Sigmoid colon (tissue), 6 donors: ENCODE measurements at regions not wholly inside any gene's neighbourhood (a gene's known extent, or its start where the extent isn't known, plus 50 kb on each side); places are given as distances from the start of the nearest gene placed in this dataset.
"Not testable (repeated sequence)": the region's sequence is repeated elsewhere in the genome, so short reads cannot be mapped to it uniquely, and the experiment has no call there.

Source experiments
- DNase-seq: peaks from one replicate; pipeline ENCODE4 v3.0.0-alpha.2; 2019
- H3K27ac ChIP-seq, 4 donors: fragments of 200-600 bp; sonication (generic); one replicate each; pipeline ENCODE4 v1.5.1; 2016 to 2019; ENCODE audit warnings: mild to moderate bottlenecking in 1 of 4
- H3K27me3 ChIP-seq, 3 donors: fragments of 200-600 bp; sonication (generic); one replicate each; pipeline ENCODE4 v1.5.1; 2019; ENCODE audit warnings: mild to moderate bottlenecking in 1 of 3
- H3K36me3 ChIP-seq, 4 donors: fragments of 200-600 bp; sonication (generic); one replicate each; pipeline ENCODE4 v1.5.1; 2016 to 2019
- H3K4me1 ChIP-seq, 4 donors: fragments of 200-600 bp; sonication (generic); one replicate each; pipeline ENCODE4 v1.5.1; 2017 to 2019
- H3K4me3 ChIP-seq, 4 donors: fragments of 200-600 bp; sonication (generic); one replicate each; pipeline ENCODE4 v1.5.1; 2017 to 2019; ENCODE audit warnings: mild to moderate bottlenecking in 2 of 4, moderate library complexity in 1 of 4
- H3K9me3 ChIP-seq, 4 donors: fragments of 200-600 bp in 3 of 4; sonication (generic) in 3 of 4; one replicate each; pipeline versions ENCODE4 v1.5.1 to v1.6.1; 2013 to 2019
- EP300 ChIP-seq, 4 donors: sonication (generic); formaldehyde crosslinking; IDR thresholded peaks; one replicate each; pipeline ENCODE4 v1.6.1; 2017; ENCODE audit warnings: antibody characterized with exemption in 4 of 4
- POLR2A ChIP-seq, 2 donors: fragments of 450-650 bp; IDR thresholded peaks; one replicate each; pipeline ENCODE4 v1.6.1; 2016; ENCODE audit warnings: antibody characterized with exemption in 2 of 2, mild to moderate bottlenecking in 2 of 2, moderate library complexity in 2 of 2
- POLR2AphosphoS5 ChIP-seq, 4 donors: sonication (generic); formaldehyde crosslinking; IDR thresholded peaks; one replicate each; pipeline ENCODE4 v1.6.1; 2017; ENCODE audit warnings: antibody characterized with exemption in 4 of 4
- WGBS, 2 donors: extraction: QIAGEN DNeasy Blood & Tissue Kit; methylation state at CpG; one replicate each; pipeline ENCODE4 v1.1.7; 2013; 5-methylcytosine and 5-hydroxymethylcytosine counted together
- intact Hi-C: fragments of 100-400 bp; cut with DNase I; formaldehyde crosslinking; loops from one replicate; pipeline ENCODE4 v1.15.1; 2023
- TF ChIP-seq, protein P1 (sequence below), 4 experiments: fragments of 450-650 bp in 3 of 4; fragments of 200-600 bp in 1 of 4; IDR thresholded peaks; one replicate each; pipeline ENCODE4 v1.5.1; 2016 to 2019; ENCODE audit warnings: antibody characterized with exemption in 4 of 4, mild to moderate bottlenecking in 3 of 4, moderate library complexity in 2 of 4
- donor health status: healthy with polysubstance abuse.
- donor health status: healthy.

DNA sequence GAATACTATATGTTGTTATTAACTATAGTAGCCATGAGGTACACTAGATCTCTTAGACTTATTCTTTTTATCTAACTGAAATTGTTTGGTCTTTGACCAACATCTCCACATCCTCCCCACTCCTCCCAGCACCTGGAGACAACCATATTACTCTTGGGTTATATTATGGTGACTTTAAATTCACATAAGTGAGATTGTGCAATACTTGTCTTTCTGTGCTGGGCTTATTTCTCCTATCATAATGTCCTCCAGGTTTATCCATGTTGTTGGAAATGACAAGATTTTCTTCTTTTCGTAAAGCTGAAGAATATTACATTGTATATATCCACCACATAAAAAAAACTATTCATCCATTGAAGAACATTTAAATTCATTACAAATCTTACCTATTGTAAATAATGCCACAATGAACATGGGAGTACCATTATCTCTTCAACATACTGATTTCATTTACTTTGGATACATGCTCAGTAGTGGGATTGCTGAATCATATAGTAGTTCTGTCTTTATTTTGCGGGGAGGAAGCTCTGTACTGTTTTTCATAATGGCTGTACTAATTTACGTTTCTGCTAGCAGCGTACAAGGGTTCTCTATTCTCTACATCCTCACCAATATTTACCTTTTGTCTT, 159.2 kb upstream of the SCN7A start:
- H3K27me3 ChIP-seq: no peaks in the 10 kb centered on the region
- intact Hi-C loops: no loop called here
- no peak overlapping the region for H3K27ac ChIP-seq
- DNase-seq: no peak
- H3K4me1 ChIP-seq: peaks cover 0 to 8% (median 2%) of the 10 kb centered on the region in 4 donors
- no peaks in the 10 kb centered on the region for H3K36me3 ChIP-seq
- no peaks in the 10 kb centered on the region for H3K9me3 ChIP-seq
- no peak overlapping the region for H3K4me3 ChIP-seq
- WGBS, 2 donors: 35 to 68% methylated on average over 4 of the region's 4 CpGs
- TF ChIP-seq, protein P1, sequence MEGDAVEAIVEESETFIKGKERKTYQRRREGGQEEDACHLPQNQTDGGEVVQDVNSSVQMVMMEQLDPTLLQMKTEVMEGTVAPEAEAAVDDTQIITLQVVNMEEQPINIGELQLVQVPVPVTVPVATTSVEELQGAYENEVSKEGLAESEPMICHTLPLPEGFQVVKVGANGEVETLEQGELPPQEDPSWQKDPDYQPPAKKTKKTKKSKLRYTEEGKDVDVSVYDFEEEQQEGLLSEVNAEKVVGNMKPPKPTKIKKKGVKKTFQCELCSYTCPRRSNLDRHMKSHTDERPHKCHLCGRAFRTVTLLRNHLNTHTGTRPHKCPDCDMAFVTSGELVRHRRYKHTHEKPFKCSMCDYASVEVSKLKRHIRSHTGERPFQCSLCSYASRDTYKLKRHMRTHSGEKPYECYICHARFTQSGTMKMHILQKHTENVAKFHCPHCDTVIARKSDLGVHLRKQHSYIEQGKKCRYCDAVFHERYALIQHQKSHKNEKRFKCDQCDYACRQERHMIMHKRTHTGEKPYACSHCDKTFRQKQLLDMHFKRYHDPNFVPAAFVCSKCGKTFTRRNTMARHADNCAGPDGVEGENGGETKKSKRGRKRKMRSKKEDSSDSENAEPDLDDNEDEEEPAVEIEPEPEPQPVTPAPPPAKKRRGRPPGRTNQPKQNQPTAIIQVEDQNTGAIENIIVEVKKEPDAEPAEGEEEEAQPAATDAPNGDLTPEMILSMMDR (IDR thresholded peaks at IDR 0.05): no peak
- TF ChIP-seq POLR2A (IDR thresholded peaks at IDR 0.05) (no peak), POLR2AphosphoS5 (IDR thresholded peaks at IDR 0.05) (no peak), EP300 (IDR thresholded peaks at IDR 0.05) (no peak)

DNA sequence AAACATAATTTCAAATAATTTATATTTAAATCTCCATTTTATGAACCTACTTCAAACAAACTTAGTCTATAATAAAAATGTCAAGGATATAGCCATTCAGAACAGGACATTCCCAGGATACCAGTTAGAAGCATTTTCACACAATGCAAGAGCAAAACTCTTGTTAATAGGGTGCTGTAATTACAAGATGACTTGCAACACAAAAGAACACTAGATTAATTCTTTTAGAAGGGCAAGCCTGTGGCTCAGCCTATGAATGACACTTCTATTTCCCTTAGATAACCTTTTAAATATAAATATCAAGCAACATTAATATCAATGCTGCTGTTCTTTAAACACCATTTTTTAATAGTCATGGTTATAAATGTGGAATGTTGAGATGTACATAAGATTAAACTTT, 157.9 kb upstream of the SCN7A start:
- Histone ChIP-seq H3K27ac (no peak overlapping the region), H3K27me3 (no peaks in the 10 kb centered on the region), H3K4me1 (peaks cover 0 to 8% (median 2%) of the 10 kb centered on the region in 4 donors), H3K9me3 (no peaks in the 10 kb centered on the region), H3K36me3 (no peaks in the 10 kb centered on the region), H3K4me3 (no peak overlapping the region)
- intact Hi-C loops: no loop called here
- TF ChIP-seq EP300 (IDR thresholded peaks at IDR 0.05) (no peak), POLR2AphosphoS5 (IDR thresholded peaks at IDR 0.05) (no peak), POLR2A (IDR thresholded peaks at IDR 0.05) (no peak)
- TF ChIP-seq, protein P1 (IDR thresholded peaks at IDR 0.05): no peak
- DNase-seq: no peak

DNA sequence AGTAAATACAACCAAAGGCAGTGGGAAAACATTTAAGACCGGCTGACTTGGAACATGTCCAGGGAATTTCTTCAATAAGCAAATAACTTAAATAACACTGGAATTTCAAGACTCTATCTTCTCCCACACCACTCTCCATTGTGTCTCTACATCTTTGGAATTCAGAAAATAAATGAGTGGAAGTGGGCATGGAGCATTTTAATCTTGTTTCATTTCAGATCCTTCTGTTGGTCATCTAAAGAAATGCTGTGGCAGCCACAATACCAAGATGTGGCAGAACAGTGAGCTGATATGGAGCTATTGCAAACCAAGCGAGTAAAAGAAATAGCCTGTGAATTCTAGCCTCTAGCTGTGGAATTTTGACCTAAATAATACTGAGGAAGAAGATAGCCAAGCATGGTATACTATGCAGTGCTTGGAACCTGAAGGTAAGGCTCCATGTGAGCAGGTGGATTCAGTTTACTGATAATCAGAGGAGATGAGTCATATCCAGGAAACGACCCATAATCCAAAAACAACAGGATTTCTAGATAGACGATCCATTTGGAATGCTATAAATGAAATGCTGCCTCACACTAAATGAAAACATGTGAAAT, 157.1 kb upstream of the SCN7A start:
- Histone ChIP-seq H3K36me3 (no peaks in the 10 kb centered on the region), H3K27me3 (no peaks in the 10 kb centered on the region), H3K9me3 (no peaks in the 10 kb centered on the region), H3K4me1 (peaks cover 0 to 8% (median 2%) of the 10 kb centered on the region in 4 donors), H3K4me3 (no peak overlapping the region), H3K27ac (no peak overlapping the region)
- 21 to 59% methylated on average over 4 of the region's 4 CpGs for WGBS, 2 donors
- no peak for DNase-seq
- no peak for TF ChIP-seq POLR2A (IDR thresholded peaks at IDR 0.05)
- TF ChIP-seq POLR2AphosphoS5 (IDR thresholded peaks at IDR 0.05): no peak
- TF ChIP-seq EP300 (IDR thresholded peaks at IDR 0.05): no peak
- TF ChIP-seq, protein P1 (IDR thresholded peaks at IDR 0.05): no peak
- intact Hi-C loops: no loop called here

DNA sequence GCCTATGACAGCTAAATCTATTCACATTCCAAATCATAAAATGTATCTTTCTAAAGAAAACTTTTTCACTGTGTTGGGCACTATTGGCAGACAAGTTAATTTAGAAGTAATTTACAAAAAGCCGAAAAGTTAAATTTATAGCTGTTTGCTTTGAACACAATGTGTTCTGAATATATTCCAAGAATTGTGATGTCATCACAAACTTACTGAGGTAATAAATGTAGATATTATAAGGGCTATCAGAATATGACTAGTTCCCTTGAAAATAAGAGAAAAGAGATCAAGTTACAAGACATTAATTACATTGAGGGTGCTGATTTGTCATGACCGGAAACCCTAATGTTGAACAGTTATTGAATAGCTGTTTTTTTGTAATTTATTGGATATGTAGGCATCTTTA, 153.9 kb upstream of the SCN7A start:
- no peak overlapping the region for H3K27ac ChIP-seq
- intact Hi-C loops: no loop called here
- no peak overlapping the region for H3K4me3 ChIP-seq
- H3K27me3 ChIP-seq: no peaks in the 10 kb centered on the region
- H3K4me1 ChIP-seq: peaks cover 0 to 8% (median 2%) of the 10 kb centered on the region in 4 donors
- no peaks in the 10 kb centered on the region for H3K36me3 ChIP-seq
- no peak for TF ChIP-seq POLR2AphosphoS5 (IDR thresholded peaks at IDR 0.05)
- no peak for TF ChIP-seq EP300 (IDR thresholded peaks at IDR 0.05)
- no peak for TF ChIP-seq POLR2A (IDR thresholded peaks at IDR 0.05)
- TF ChIP-seq, protein P1 (IDR thresholded peaks at IDR 0.05): no peak
- DNase-seq: no peak
- WGBS, 2 donors: 69% methylated on average over 2 of the region's 2 CpGs
- no peaks in the 10 kb centered on the region for H3K9me3 ChIP-seq

DNA sequence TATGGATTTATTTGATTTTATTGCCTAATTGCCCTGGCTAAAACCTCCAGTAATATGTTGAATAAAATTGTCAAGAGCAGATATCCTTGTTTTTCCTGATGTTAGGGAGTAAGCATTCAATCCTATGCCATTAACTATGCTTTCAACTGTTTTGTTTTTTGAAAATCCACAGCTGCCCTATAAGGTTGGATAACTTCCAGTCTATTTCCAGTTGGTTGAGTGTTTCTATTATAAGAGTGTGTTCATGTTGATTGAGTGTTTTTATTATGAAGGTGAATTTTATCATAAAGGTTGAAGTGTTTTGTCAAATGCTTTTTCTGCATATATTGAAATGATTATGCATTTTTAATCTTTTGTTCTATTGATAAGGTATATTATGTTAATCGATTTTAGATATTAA, 149.9 kb upstream of the SCN7A start:
- Histone ChIP-seq H3K4me1 (no peaks in the 10 kb centered on the region), H3K9me3 (no peaks in the 10 kb centered on the region), H3K27me3 (no peaks in the 10 kb centered on the region), H3K27ac (no peak overlapping the region), H3K4me3 (no peak overlapping the region), H3K36me3 (no peaks in the 10 kb centered on the region)
- TF ChIP-seq EP300 (IDR thresholded peaks at IDR 0.05) (no peak), POLR2A (IDR thresholded peaks at IDR 0.05) (no peak), POLR2AphosphoS5 (IDR thresholded peaks at IDR 0.05) (no peak)
- TF ChIP-seq, protein P1 (IDR thresholded peaks at IDR 0.05): no peak
- intact Hi-C loops: no loop called here
- WGBS, 2 donors: 79 to 93% methylated on average over 1 of the region's 1 CpG
- no peak for DNase-seq

DNA sequence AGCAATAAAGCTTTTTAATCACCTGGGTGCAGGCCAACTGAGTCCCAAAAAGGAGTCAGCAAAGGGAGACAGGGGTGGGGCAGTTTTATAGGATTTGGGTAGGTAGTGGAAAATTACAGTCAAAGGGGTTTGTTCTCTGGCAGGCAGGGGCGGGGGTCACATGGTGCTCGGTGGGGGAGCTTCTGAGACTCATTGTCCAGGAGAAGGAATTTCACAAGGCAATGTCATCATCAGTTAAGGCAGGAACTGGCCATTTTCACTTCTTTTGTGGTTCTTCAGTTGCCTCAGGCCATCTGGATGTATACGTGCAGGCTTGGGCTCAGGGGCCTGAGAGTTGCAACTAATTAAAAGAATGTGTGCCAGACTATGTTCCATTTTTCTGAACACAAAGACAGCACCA, 147.5 kb upstream of the SCN7A start:
- DNase-seq, H3K27ac ChIP-seq, H3K4me1 ChIP-seq, intact Hi-C loops, H3K27me3 ChIP-seq, H3K36me3 ChIP-seq, H3K9me3 ChIP-seq, H3K4me3 ChIP-seq: not testable (repeated sequence)
- WGBS, 2 donors: 84 to 85% methylated on average over 3 of the region's 3 CpGs
